Brain microvascular endothelial cell (primary cell): ENCODE measurements at regions not wholly inside any gene's neighbourhood (a gene's known extent, or its start where the extent isn't known, plus 50 kb on each side); places are given as distances from the start of the nearest gene placed in this dataset.

Experiments
- DNase-seq: peaks from one replicate; pipeline ENCODE4 v3.0.0-alpha.2; 2020
- H3K27ac ChIP-seq: fragments of 250-450 bp; sonication (Bioruptor Pico); 2 replicates; pipeline ENCODE4 v1.5.1; 2020; ENCODE audit warnings: mild to moderate bottlenecking, moderate library complexity
- H3K27me3 ChIP-seq: fragments of 250-450 bp; sonication (Bioruptor Pico); replicated peaks from 2 replicates; pipeline ENCODE4 v1.5.1; 2020; ENCODE audit warnings: mild to moderate bottlenecking
- H3K36me3 ChIP-seq: fragments of 250-450 bp; sonication (Bioruptor Pico); replicated peaks from 2 replicates; pipeline ENCODE4 v1.5.1; 2020; ENCODE audit warnings: mild to moderate bottlenecking
- H3K4me3 ChIP-seq: 2 replicates; pipeline ENCODE4 v1.5.1; 2011; ENCODE audit warnings: low read depth, mild to moderate bottlenecking, control low read depth, low read length, moderate library complexity
- CTCF ChIP-seq: IDR thresholded peaks from 2 replicates; pipeline ENCODE4 v1.5.1; 2011; ENCODE audit warnings: low read depth, mild to moderate bottlenecking, moderate library complexity, low read length, control low read depth, inconsistent platforms; ENCODE audit errors: missing control alignments
- in situ Hi-C: cut with HindIII; loops from 2 replicates; pipeline ENCODE4 v1.10.0; 2017; ENCODE audit warnings: low sequenced_read_pairs, low pct_ligation_motif_present

DNA sequence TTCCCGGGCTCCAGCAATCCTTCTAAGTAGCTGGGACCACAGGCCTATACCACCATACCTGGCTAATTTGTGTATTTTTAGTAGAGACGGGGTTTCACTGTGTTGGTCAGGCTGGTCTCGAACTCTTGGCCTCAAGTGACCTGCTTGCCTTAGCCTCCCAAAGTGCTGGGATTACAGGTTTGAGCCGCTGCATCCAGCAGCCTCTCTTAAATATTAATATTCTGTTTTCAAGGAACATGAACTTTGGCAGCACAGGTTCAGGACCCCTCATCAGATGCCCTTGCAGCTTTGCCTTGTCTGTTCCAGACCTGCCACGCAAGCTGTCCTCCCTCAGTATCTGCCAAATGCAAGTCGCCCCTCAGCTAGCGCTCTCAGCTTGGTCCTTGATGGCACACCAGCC, 166.8 kb downstream of the KCTD15 start:
- H3K27ac ChIP-seq: no peak overlapping the region
- no peak for TF ChIP-seq CTCF
- in situ Hi-C loops: no loop called here
- no peaks in the 10 kb centered on the region for H3K27me3 ChIP-seq
- H3K36me3 ChIP-seq: no peaks in the 10 kb centered on the region
- no peak for DNase-seq
- no peak overlapping the region for H3K4me3 ChIP-seq

GRCh38 chr19:33971073-33971472, 174.4 kb downstream of the KCTD15 start:
- TF ChIP-seq CTCF: no peak
- H3K4me3 ChIP-seq: no peak overlapping the region
- no peak for DNase-seq
- in situ Hi-C loops: no loop called here
- no peaks in the 10 kb centered on the region for H3K36me3 ChIP-seq
- H3K27ac ChIP-seq: no peak overlapping the region
- H3K27me3 ChIP-seq: no peaks in the 10 kb centered on the region

- no peak overlapping the region for H3K4me3 ChIP-seq
- H3K27ac ChIP-seq: no peak overlapping the region
- in situ Hi-C loops: no loop called here
- H3K36me3 ChIP-seq: no peaks in the 10 kb centered on the region
- no peak for DNase-seq
- no peak for TF ChIP-seq CTCF
- H3K27me3 ChIP-seq: no peaks in the 10 kb centered on the region
These were observed 181.4 kb downstream of the KCTD15 start for GRCh38 chr19:33977756-33978685.

DNA sequence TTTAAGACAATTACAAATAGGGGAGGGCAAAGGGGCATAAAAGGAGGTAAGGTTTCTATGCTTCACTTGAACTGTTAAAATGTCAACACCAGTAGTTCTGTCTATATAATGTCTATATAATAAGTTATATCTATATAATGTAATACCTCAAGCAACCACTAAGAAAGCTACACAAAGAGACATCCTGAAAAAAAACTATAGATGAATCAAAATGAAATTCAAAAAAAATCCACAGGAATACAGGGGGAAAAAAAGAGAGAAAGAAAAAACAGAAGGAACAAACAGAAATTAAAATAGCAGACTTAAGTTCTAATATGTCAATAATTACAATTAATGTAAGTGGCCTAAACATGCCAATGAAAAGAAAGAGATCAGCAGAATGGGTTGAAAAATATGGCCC, 186.0 kb downstream of the KCTD15 start:
- no peak for DNase-seq
- H3K36me3 ChIP-seq: no peaks in the 10 kb centered on the region
- no peak overlapping the region for H3K4me3 ChIP-seq
- H3K27me3 ChIP-seq: no peaks in the 10 kb centered on the region
- no peak overlapping the region for H3K27ac ChIP-seq
- TF ChIP-seq CTCF: no peak
- in situ Hi-C loops: no loop called here

DNA sequence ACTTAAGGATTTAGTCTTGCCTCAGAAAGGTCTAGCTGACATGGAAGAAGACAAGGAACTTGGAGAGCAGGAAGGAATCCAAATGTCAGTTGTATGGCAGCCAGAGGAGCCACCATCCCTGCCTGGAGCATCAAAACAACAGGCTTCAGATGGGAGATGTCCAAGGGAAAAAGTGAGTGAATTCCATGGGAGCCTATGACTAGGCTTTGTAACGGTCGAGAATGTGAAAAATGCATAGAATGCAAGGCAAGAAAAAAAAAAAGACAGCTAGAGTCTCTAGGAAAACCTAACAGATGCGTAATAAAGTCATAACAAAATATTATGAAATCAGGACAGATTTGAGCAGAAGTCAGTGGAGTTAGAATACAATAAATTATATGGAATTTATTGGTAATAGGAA, 183.7 kb upstream of the LSM14A start:
- peak; percentile 3 for DNase-seq
- Histone ChIP-seq H3K36me3 (no peaks in the 10 kb centered on the region), H3K27me3 (no peaks in the 10 kb centered on the region), H3K4me3 (no peak overlapping the region), H3K27ac (no peak overlapping the region)
- TF ChIP-seq CTCF: no peak
- in situ Hi-C loops: no loop called here
